ENCODE measurements at regions not wholly inside any gene's neighbourhood (a gene's known extent, or its start where the extent isn't known, plus 50 kb on each side); places are given as distances from the start of the nearest gene placed in this dataset.
A peak's percentile ranks its signal among the peaks of the same experiment; 100 is the strongest.

DNA sequence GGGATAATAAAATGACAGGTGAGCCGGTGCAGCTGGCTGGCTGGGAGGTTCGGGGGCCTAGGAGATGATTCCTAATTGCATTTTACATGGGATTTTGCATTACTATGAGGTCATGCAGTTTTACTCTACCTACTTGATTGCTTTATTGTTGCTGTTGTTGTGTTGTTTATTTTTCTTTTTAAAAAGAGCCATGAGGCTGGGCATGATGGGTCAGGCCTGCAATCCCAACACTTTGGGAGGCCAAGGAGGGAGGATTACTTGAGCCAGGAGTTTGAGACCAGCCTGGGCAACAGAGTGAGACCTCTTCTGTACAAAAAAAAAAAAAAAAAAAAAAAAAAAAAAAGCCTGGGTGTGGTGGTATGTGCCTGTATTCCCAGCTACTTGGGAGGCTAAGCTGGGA is 104.8 kb downstream of the GJA1 start:
- intact Hi-C loops (cut with DNase I): no loop called here
- H3K27me3 ChIP-seq: no peaks in the 10 kb centered on the region
- peaks cover 0 to 4% (median 0%) of the 10 kb centered on the region in 12 donors for H3K4me1 ChIP-seq
- no peak for ATAC-seq
- H3K27ac ChIP-seq: no peak overlapping the region
- no peaks in the 10 kb centered on the region for H3K9me3 ChIP-seq
- H3K4me3 ChIP-seq: no peak overlapping the region
- 86 to 92% (median 89%) methylated on average over 2 of the region's 2 CpGs for WGBS, 4 donors
- DNase-seq: no peak
- TF ChIP-seq POLR2A (IDR thresholded peaks at IDR 0.05): no peak
- TF ChIP-seq CTCF (IDR thresholded peaks at IDR 0.05): no peak
- no peaks in the 10 kb centered on the region for H3K36me3 ChIP-seq

DNA sequence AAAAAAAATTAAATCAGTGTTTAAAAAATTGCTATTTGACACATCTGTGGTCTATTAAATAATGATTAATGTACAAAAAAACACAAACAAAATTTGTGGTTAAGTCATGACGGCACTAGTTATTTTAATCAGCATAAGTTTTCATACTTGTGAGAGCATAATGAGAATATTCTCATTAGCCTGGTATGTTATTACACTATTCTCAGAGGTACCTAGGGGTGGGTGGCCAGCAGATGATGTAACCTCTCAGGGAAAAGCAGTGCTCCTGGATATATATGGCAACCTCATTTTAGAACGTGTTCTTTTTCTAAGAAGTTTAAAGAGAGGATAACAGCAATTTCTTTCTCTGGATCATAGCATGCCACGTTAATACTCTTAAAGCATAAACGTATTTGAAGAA is 109.2 kb downstream of the GJA1 start:
- Histone ChIP-seq H3K4me3 (no peak overlapping the region), H3K36me3 (no peaks in the 10 kb centered on the region), H3K27me3 (no peaks in the 10 kb centered on the region), H3K9me3 (no peaks in the 10 kb centered on the region), H3K27ac (no peak overlapping the region), H3K4me1 (peaks cover 0 to 4% (median 0%) of the 10 kb centered on the region in 12 donors)
- DNase-seq: no peak
- intact Hi-C loops (cut with DNase I): no loop called here
- WGBS, 4 donors: 78 to 86% (median 83%) methylated on average over 4 of the region's 4 CpGs
- ATAC-seq: peak in 1 of 4 donors; percentile 87
- TF ChIP-seq POLR2A (IDR thresholded peaks at IDR 0.05) (no peak), CTCF (IDR thresholded peaks at IDR 0.05) (no peak)

DNA sequence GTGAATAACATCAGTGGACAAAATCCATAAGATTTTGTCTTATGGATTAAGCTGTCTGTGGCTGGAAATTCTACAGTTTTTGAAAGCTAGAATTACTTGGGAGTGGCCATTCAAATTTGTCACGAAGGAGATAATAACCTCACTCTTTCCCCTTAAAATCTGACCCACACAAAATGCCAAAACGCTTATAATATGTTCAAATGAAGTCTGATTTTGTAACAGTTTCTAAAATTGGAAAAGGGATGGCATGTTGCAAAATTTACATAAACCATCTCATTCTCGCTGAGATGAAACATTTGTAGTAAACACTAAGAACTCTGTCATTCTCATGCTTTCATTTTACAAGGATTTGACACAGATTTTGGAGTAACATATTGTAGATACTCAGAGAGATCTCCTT is 112.7 kb downstream of the GJA1 start:
- ATAC-seq: no peak
- H3K36me3 ChIP-seq: no peaks in the 10 kb centered on the region
- TF ChIP-seq CTCF (IDR thresholded peaks at IDR 0.05): no peak
- no peak for TF ChIP-seq POLR2A (IDR thresholded peaks at IDR 0.05)
- no peaks in the 10 kb centered on the region for H3K27me3 ChIP-seq
- intact Hi-C loops (cut with DNase I): no loop called here
- 73 to 78% (median 74%) methylated on average over 3 of the region's 3 CpGs for WGBS, 4 donors
- H3K27ac ChIP-seq: no peak overlapping the region
- H3K4me3 ChIP-seq: peak overlapping the region in 1 of 12 donors; percentile 14
- no peaks in the 10 kb centered on the region for H3K9me3 ChIP-seq
- no peak for DNase-seq
- peaks cover 0 to 4% (median 0%) of the 10 kb centered on the region in 12 donors for H3K4me1 ChIP-seq

- WGBS, 4 donors: 73 to 78% (median 74%) methylated on average over 3 of the region's 3 CpGs
- Histone ChIP-seq H3K36me3 (no peaks in the 10 kb centered on the region), H3K9me3 (no peaks in the 10 kb centered on the region), H3K27me3 (no peaks in the 10 kb centered on the region), H3K4me3 (no peak overlapping the region), H3K4me1 (no peaks in the 10 kb centered on the region), H3K27ac (no peak overlapping the region)
- TF ChIP-seq POLR2A (IDR thresholded peaks at IDR 0.05) (no peak), CTCF (IDR thresholded peaks at IDR 0.05) (no peak)
- intact Hi-C loops (cut with DNase I): no loop called here
- ATAC-seq (no peak), DNase-seq (no peak)
Measured at GRCh38 chr6:121549736-121550135, 114.3 kb downstream of the GJA1 start.

Measured in heart left ventricle (tissue), 16 donors.